H1 (cell line): ENCODE measurements at regions not wholly inside any gene's neighbourhood (a gene's known extent, or its start where the extent isn't known, plus 50 kb on each side); places are given as distances from the start of the nearest gene placed in this dataset.

Experiments
- CTCF ChIA-PET: fragments of 300-600 bp; sonication (Branson Sonifier 250); formaldehyde crosslinking; loops from one replicate; lab custom pipeline; 2021; ENCODE audit not compliant: partially characterized antibody; lab: Charles Lee
- POLR2A ChIA-PET: fragments of 300-600 bp; sonication (Branson Sonifier 250); formaldehyde crosslinking; loops from one replicate; lab custom pipeline; 2021; ENCODE audit warnings: inconsistent platforms; ENCODE audit not compliant: partially characterized antibody; lab: Charles Lee
- DNase-seq, 2 experiments: peaks; one replicate each; pipeline versions ENCODE4 v3.0.0 to v3.0.0-alpha.2; 2010 to 2022; ENCODE audit warnings: low spot score in 2 of 2, low read depth in 1 of 2, mixed read lengths in 1 of 2
- FAIRE-seq: peaks from 2 replicates; lab custom pipeline; 2011; peaks lifted over from hg19 to GRCh38; lab: Jason Lieb, UNC
- H2AFZ ChIP-seq: 2 replicates; pipeline ENCODE4 v1.8.1; 2012; ENCODE audit warnings: low read length, inconsistent platforms
- H2AK5ac ChIP-seq: 2 replicates; pipeline ENCODE4 v1.6.1; 2013; ENCODE audit warnings: low read depth, low read length
- H2BK120ac ChIP-seq: replicated peaks from 2 replicates; pipeline ENCODE3; 2013; ENCODE audit warnings: low read depth, low read length, inconsistent platforms
- H2BK12ac ChIP-seq: 2 replicates; pipeline ENCODE4 v1.6.1; 2013; ENCODE audit warnings: low read depth, low read length
- H2BK15ac ChIP-seq: 2 replicates; pipeline ENCODE4 v1.6.1; 2013; ENCODE audit warnings: low read length
- H2BK20ac ChIP-seq: 2 replicates; pipeline ENCODE4 v1.6.1; 2013; ENCODE audit warnings: low read length
- H2BK5ac ChIP-seq: 2 replicates; pipeline ENCODE4 v1.6.1; 2013; ENCODE audit warnings: low read depth, low read length
- H3K14ac ChIP-seq: 2 replicates; pipeline ENCODE4 v1.6.1; 2013; ENCODE audit warnings: inconsistent platforms; ENCODE audit not compliant: insufficient read length
- H3K18ac ChIP-seq: 2 replicates; pipeline ENCODE4 v1.6.1; 2013; ENCODE audit warnings: low read length; ENCODE audit errors: extremely low read depth
- H3K23ac ChIP-seq: 2 replicates; pipeline ENCODE4 v1.6.1; 2013; ENCODE audit warnings: inconsistent platforms; ENCODE audit not compliant: insufficient read length
- H3K23me2 ChIP-seq: 2 replicates; pipeline ENCODE4 v1.6.1; 2013; ENCODE audit warnings: low read depth, low read length
- H3K27ac ChIP-seq: 2 replicates; pipeline ENCODE4 v1.6.1; 2011; ENCODE audit warnings: low read depth, low read length, inconsistent platforms
- H3K27me3 ChIP-seq, 4 experiments: replicated peaks in 1 of 4; 1 replicate in 1 of 4; 2 replicates in 3 of 4; pipeline versions ENCODE4 v1.6.1 to v1.8.1; 2011 to 2013; ENCODE audit warnings: low read length in 3 of 4, mild to moderate bottlenecking in 3 of 4, inconsistent platforms in 2 of 4, mixed read lengths in 2 of 4, moderate library complexity in 1 of 4; ENCODE audit not compliant: control insufficient read depth in 3 of 4, insufficient read depth in 3 of 4; ENCODE audit errors: extremely low read depth in 1 of 4
- H3K36me3 ChIP-seq, 4 experiments: 2 replicates each; pipeline versions ENCODE4 v1.6.1 to v1.8.1; 2011 to 2013; ENCODE audit warnings: mild to moderate bottlenecking in 4 of 4, low read length in 3 of 4, moderate library complexity in 2 of 4, control low read depth in 1 of 4, inconsistent platforms in 1 of 4; ENCODE audit not compliant: insufficient read depth in 4 of 4, control insufficient read depth in 2 of 4
- H3K4ac ChIP-seq: replicated peaks from 2 replicates; pipeline ENCODE3; 2013; ENCODE audit warnings: low read length, low read depth, mixed read lengths, inconsistent platforms; ENCODE audit not compliant: insufficient read length
- H3K4me1 ChIP-seq, 4 experiments: replicated peaks in 1 of 4; 1 replicate in 1 of 4; 2 replicates in 3 of 4; pipeline versions ENCODE4 v1.6.1 to v1.8.1; 2011 to 2013; ENCODE audit warnings: low read length in 3 of 4, inconsistent platforms in 2 of 4, mixed read lengths in 1 of 4; ENCODE audit not compliant: insufficient read depth in 4 of 4, control insufficient read depth in 3 of 4
- H3K4me2 ChIP-seq, 2 experiments: 2 replicates each; pipeline versions ENCODE4 v1.6.1 to v1.8.1; 2011 to 2013; ENCODE audit warnings: low read depth in 2 of 2, low read length in 2 of 2, control low read depth in 1 of 2, inconsistent platforms in 1 of 2, mild to moderate bottlenecking in 1 of 2; ENCODE audit not compliant: insufficient read depth in 1 of 2
- H3K4me3 ChIP-seq, 4 experiments: fragments of 200-600, 300-600 bp in 1 of 4; sonication (generic), shearing (Covaris generic), sonication (Bioruptor Twin) in 1 of 4; 2 replicates each; pipeline versions ENCODE4 v1.5.1 to v1.8.1; 2011 to 2016; ENCODE audit warnings: low read length in 4 of 4, low read depth in 3 of 4, control low read depth in 2 of 4, inconsistent platforms in 2 of 4, mild to moderate bottlenecking in 2 of 4, mixed read lengths in 1 of 4, moderate library complexity in 1 of 4; ENCODE audit not compliant: insufficient read depth in 2 of 4; ENCODE audit errors: extremely low read depth in 1 of 4
- H3K56ac ChIP-seq: replicated peaks from 2 replicates; pipeline ENCODE3; 2013; ENCODE audit warnings: low read depth, mild to moderate bottlenecking, mixed read lengths, low read length, inconsistent platforms; ENCODE audit not compliant: insufficient read length
- H3K79me1 ChIP-seq: 2 replicates; pipeline ENCODE4 v1.6.1; 2013; ENCODE audit warnings: low read depth, low read length, control low read depth
- H3K79me2 ChIP-seq, 2 experiments: 2 replicates each; pipeline versions ENCODE4 v1.6.1 to v1.8.1; 2012 to 2013; ENCODE audit warnings: low read length in 2 of 2, mild to moderate bottlenecking in 2 of 2, inconsistent platforms in 1 of 2; ENCODE audit not compliant: insufficient read depth in 2 of 2, control insufficient read depth in 1 of 2
- H3K9ac ChIP-seq, 4 experiments: replicated peaks in 1 of 4; 1 replicate in 1 of 4; 2 replicates in 3 of 4; pipeline versions ENCODE4 v1.6.1 to v1.8.1; 2011 to 2013; ENCODE audit warnings: low read depth in 3 of 4, low read length in 3 of 4, control low read depth in 2 of 4, mild to moderate bottlenecking in 2 of 4, moderate library complexity in 2 of 4, inconsistent platforms in 1 of 4; ENCODE audit errors: extremely low read depth in 1 of 4
- H3K9me3 ChIP-seq, 2 experiments: 2 replicates each; pipeline versions ENCODE4 v1.6.1 to v1.8.1; 2012 to 2013; ENCODE audit warnings: mild to moderate bottlenecking in 2 of 2, moderate library complexity in 2 of 2, control low read depth in 1 of 2, inconsistent platforms in 1 of 2, low read depth in 1 of 2, low read length in 1 of 2, mixed read lengths in 1 of 2; ENCODE audit not compliant: insufficient read depth in 2 of 2
- H4K20me1 ChIP-seq, 2 experiments: replicated peaks in 1 of 2; 2 replicates each; pipeline versions ENCODE3 to v1.8.1; 2011 to 2013; ENCODE audit warnings: inconsistent platforms in 2 of 2, low read length in 2 of 2, mild to moderate bottlenecking in 1 of 2; ENCODE audit not compliant: insufficient read depth in 2 of 2, control insufficient read depth in 1 of 2
- H4K5ac ChIP-seq: 2 replicates; pipeline ENCODE4 v1.6.1; 2013; ENCODE audit warnings: low read length, low read depth, mixed read lengths, inconsistent platforms; ENCODE audit not compliant: insufficient read length
- H4K8ac ChIP-seq: 2 replicates; pipeline ENCODE4 v1.8.0; 2013; ENCODE audit warnings: mild to moderate bottlenecking, moderate library complexity, low read length, inconsistent platforms; ENCODE audit not compliant: insufficient read depth; ENCODE audit errors: extremely low read depth
- H4K91ac ChIP-seq: replicated peaks from 2 replicates; pipeline ENCODE3; 2013; ENCODE audit warnings: low read length, mixed read lengths, inconsistent platforms; ENCODE audit not compliant: insufficient read length
- CTCF ChIP-seq, 3 experiments: IDR thresholded peaks; 1 replicate in 2 of 3; 2 replicates in 1 of 3; pipeline versions ENCODE4 v1.5.1 to v1.6.1; 2011; ENCODE audit warnings: low read length in 3 of 3, mild to moderate bottlenecking in 3 of 3, inconsistent platforms in 2 of 3, low read depth in 1 of 3, moderate library complexity in 1 of 3; ENCODE audit not compliant: insufficient read depth in 1 of 3; ENCODE audit errors: control extremely low read depth in 1 of 3
- HDAC6 ChIP-seq: IDR thresholded peaks from one replicate; pipeline ENCODE4 v1.7.1; 2012; ENCODE audit warnings: low read depth, mild to moderate bottlenecking, inconsistent platforms, low read length, moderate library complexity
- RAD21 ChIP-seq, 2 experiments: IDR thresholded peaks in 1 of 2; conservative IDR thresholded peaks in 1 of 2; 2 replicates each; pipeline ENCODE4 v1.6.1; 2011; ENCODE audit warnings: low read depth in 2 of 2, low read length in 2 of 2, improper control_type of control experiment in 1 of 2, inconsistent platforms in 1 of 2, mild to moderate bottlenecking in 1 of 2, moderate library complexity in 1 of 2
- WGBS, 2 experiments: shearing (Covaris generic) in 1 of 2; methylation state at CpG; one replicate each; pipeline versions ENCODE4 v1.1.6 to v1.1.7; 2013 to 2015; ENCODE audit warnings: low lambda C conversion rate in 2 of 2, mixed read lengths in 2 of 2, inconsistent platforms in 1 of 2, low coverage in 1 of 2, missing lambda C conversion rate in 1 of 2; ENCODE audit not compliant: insufficient replicate concordance in 2 of 2, insufficient coverage in 1 of 2, insufficient read length in 1 of 2; ENCODE audit errors: extremely low coverage in 1 of 2, missing lambda C conversion rate in 1 of 2; 5-methylcytosine and 5-hydroxymethylcytosine counted together

DNA sequence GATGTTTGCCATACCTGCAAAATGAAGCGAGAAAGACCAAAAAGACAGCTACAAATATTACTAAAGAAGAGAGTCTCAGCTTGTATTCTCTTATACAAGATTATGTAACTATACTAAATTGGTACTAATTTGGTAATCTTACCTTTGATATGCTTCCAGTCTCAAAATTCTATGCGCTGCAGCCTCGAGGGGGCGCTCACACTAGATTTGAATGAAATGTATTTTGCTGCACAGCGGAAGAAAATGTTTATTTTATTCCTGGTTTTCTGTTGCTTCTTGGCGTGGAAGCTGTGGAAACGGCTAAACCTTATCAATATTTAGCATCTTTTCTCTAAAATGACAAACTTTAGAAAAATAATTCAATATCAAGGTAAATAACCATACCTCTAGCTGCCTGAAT is 267.0 kb upstream of the NUDT12 start:
- Histone ChIP-seq H3K18ac (no peak overlapping the region), H4K20me1 (no peaks in the 10 kb centered on the region), H3K23ac (no peak overlapping the region), H3K27me3 (no peaks in the 10 kb centered on the region), H4K91ac (no peak overlapping the region), H2BK120ac (no peak overlapping the region), H3K4me3 (no peak overlapping the region), H3K79me2 (no peaks in the 10 kb centered on the region), H2BK20ac (no peak overlapping the region), H2BK12ac (no peak overlapping the region), H3K36me3 (no peaks in the 10 kb centered on the region), H3K27ac (no peak overlapping the region), H4K8ac (no peak overlapping the region), H3K4me1 (no peaks in the 10 kb centered on the region), H3K9me3 (no peaks in the 10 kb centered on the region), H3K4ac (no peak overlapping the region), H3K4me2 (no peak overlapping the region), H2BK5ac (no peak overlapping the region), H2AFZ (no peak overlapping the region), H3K56ac (no peak overlapping the region), H2AK5ac (no peak overlapping the region), H3K9ac (no peak overlapping the region), H3K14ac (no peak overlapping the region), H2BK15ac (no peak overlapping the region), H3K79me1 (no peaks in the 10 kb centered on the region), H3K23me2 (no peaks in the 10 kb centered on the region), H4K5ac (no peak overlapping the region)
- ChIA-PET CTCF (interaction anchor here (0.6 to 3.4 kb wide), 44 partner anchors 8 to 1832 kb away, joined by 3 to 17 read pairs (median 3); no protein-coding TSS in a partner anchor), POLR2A (no interaction called here)
- 55% methylated on average over 7 of the region's 7 CpGs; no CpG with 5 or more reads in 1 of the 2 experiments for WGBS, 2 experiments
- TF ChIP-seq CTCF (IDR thresholded peaks at IDR 0.05; ENCODE audit: control extremely low read depth in 1 of 3, insufficient read depth in 1 of 3, low read depth in 1 of 3, low read length in 3 of 3) (peak in 2 of 3 experiments; percentile 45 to 58; a peak in 3 of 4 replicates), HDAC6 (no peak), RAD21 (IDR thresholded peaks at IDR 0.05 in 1 of 2, conservative IDR thresholded peaks at IDR 0.05 in 1 of 2; ENCODE audit: low read depth in 2 of 2, low read length in 2 of 2) (peak; percentile 35 to 50; a peak in 3 of 4 replicates)
- FAIRE-seq (no peak), DNase-seq (peak in 1 of 2 experiments; percentile 66)
